Breast epithelium (tissue), 3 donors: ENCODE measurements at regions not wholly inside any gene's neighbourhood (a gene's known extent, or its start where the extent isn't known, plus 50 kb on each side); places are given as distances from the start of the nearest gene placed in this dataset.

Source experiments
- POLR2A ChIP-seq: fragments of 450-650 bp; IDR thresholded peaks from one replicate; pipeline ENCODE4 v1.6.1; 2016; ENCODE audit warnings: antibody characterized with exemption, mild to moderate bottlenecking, moderate library complexity
- TF ChIP-seq, protein P1 (sequence below), 3 donors: fragments of 450-650 bp; IDR thresholded peaks; one replicate each; pipeline ENCODE4 v1.5.1; 2016 to 2017; ENCODE audit warnings: antibody characterized with exemption in 3 of 3, mild to moderate bottlenecking in 3 of 3, moderate library complexity in 3 of 3

DNA sequence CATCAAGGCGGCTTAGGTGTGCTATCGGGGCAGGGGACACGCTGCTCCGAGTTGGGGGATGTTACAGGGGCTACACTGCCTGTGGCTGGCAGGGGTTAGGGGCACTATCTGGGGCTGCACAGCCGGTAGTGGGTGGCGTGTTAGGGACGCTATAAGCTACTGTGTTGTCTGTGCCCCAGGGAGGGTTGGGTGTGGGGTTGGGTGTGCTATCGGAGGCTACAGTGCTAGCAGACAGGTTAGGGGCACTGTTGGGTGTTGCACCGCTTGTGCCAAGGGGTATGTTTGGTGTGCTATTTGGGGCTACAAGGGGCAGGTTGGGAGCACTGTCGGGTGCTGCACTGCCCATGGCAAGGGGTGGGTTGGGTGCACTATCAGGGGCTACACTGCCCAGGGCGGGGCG lies 120.2 kb upstream of the VPREB1 start:
- TF ChIP-seq, protein P1, sequence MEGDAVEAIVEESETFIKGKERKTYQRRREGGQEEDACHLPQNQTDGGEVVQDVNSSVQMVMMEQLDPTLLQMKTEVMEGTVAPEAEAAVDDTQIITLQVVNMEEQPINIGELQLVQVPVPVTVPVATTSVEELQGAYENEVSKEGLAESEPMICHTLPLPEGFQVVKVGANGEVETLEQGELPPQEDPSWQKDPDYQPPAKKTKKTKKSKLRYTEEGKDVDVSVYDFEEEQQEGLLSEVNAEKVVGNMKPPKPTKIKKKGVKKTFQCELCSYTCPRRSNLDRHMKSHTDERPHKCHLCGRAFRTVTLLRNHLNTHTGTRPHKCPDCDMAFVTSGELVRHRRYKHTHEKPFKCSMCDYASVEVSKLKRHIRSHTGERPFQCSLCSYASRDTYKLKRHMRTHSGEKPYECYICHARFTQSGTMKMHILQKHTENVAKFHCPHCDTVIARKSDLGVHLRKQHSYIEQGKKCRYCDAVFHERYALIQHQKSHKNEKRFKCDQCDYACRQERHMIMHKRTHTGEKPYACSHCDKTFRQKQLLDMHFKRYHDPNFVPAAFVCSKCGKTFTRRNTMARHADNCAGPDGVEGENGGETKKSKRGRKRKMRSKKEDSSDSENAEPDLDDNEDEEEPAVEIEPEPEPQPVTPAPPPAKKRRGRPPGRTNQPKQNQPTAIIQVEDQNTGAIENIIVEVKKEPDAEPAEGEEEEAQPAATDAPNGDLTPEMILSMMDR (IDR thresholded peaks at IDR 0.05) = no peak
- no peak for TF ChIP-seq POLR2A
